Liver (tissue), 8 donors: ENCODE measurements at regions not wholly inside any gene's neighbourhood (a gene's known extent, or its start where the extent isn't known, plus 50 kb on each side); places are given as distances from the start of the nearest gene placed in this dataset.

Source experiments
- DNase-seq: peaks from one replicate; pipeline ENCODE4 v3.0.0-alpha.2; 2017; ENCODE audit warnings: low spot score
- H3K27ac ChIP-seq, 2 donors: one replicate each; pipeline ENCODE4 v1.7.0; 2013; ENCODE audit warnings: inconsistent platforms in 2 of 2, low read length in 2 of 2, control low read depth in 1 of 2, low read depth in 1 of 2, mild to moderate bottlenecking in 1 of 2
- H3K27me3 ChIP-seq, 4 donors: one replicate each; pipeline versions ENCODE4 v1.6.1 to v1.7.0; 2013; ENCODE audit warnings: low read length in 3 of 4, inconsistent platforms in 1 of 4, mild to moderate bottlenecking in 1 of 4, moderate library complexity in 1 of 4; ENCODE audit not compliant: control insufficient read depth in 4 of 4, insufficient read depth in 4 of 4
- H3K36me3 ChIP-seq, 4 donors: one replicate each; pipeline versions ENCODE4 v1.6.1 to v1.7.0; 2013; ENCODE audit warnings: low read length in 3 of 4, mild to moderate bottlenecking in 3 of 4, low read depth in 1 of 4, moderate library complexity in 1 of 4; ENCODE audit not compliant: control insufficient read depth in 4 of 4, insufficient read depth in 3 of 4
- H3K4me1 ChIP-seq, 4 donors: one replicate each; pipeline versions ENCODE4 v1.6.1 to v1.7.0; 2013; ENCODE audit warnings: low read length in 3 of 4, mild to moderate bottlenecking in 3 of 4, moderate library complexity in 1 of 4; ENCODE audit not compliant: control insufficient read depth in 4 of 4, insufficient read depth in 4 of 4
- H3K4me3 ChIP-seq, 3 donors: one replicate each; pipeline versions ENCODE4 v1.6.1 to v1.7.0; 2013; ENCODE audit warnings: low read length in 3 of 3, control low read depth in 1 of 3, low read depth in 1 of 3, mild to moderate bottlenecking in 1 of 3
- H3K9ac ChIP-seq, 2 donors: one replicate each; pipeline ENCODE4 v1.7.0; 2013; ENCODE audit warnings: low read length in 2 of 2, mild to moderate bottlenecking in 2 of 2, moderate library complexity in 2 of 2, control low read depth in 1 of 2, low read depth in 1 of 2
- H3K9me3 ChIP-seq, 4 donors: one replicate each; pipeline versions ENCODE4 v1.6.1 to v1.7.0; 2013; ENCODE audit warnings: low read length in 3 of 4; ENCODE audit not compliant: control insufficient read depth in 4 of 4
- FOXA1 ChIP-seq: IDR thresholded peaks from 2 replicates; pipeline ENCODE4 v1.6.1; 2016; ENCODE audit warnings: antibody characterized with exemption
- FOXA2 ChIP-seq: IDR thresholded peaks from 2 replicates; pipeline ENCODE4 v1.6.1; 2016; ENCODE audit warnings: antibody characterized with exemption
- HNF4G ChIP-seq: IDR thresholded peaks from 2 replicates; pipeline ENCODE4 v1.6.1; 2016; ENCODE audit warnings: antibody characterized with exemption
- JUND ChIP-seq, 2 donors: IDR thresholded peaks; 2 replicates each; pipeline ENCODE4 v1.6.1; 2016; ENCODE audit warnings: antibody characterized with exemption in 2 of 2
- RAD21 ChIP-seq, 2 donors: IDR thresholded peaks; 2 replicates each; pipeline ENCODE4 v1.6.1; 2016; ENCODE audit warnings: antibody characterized with exemption in 2 of 2, mild to moderate bottlenecking in 2 of 2
- RXRA ChIP-seq, 2 donors: IDR thresholded peaks; 2 replicates each; pipeline ENCODE4 v1.6.1; 2017 to 2018; ENCODE audit warnings: antibody characterized with exemption in 2 of 2, mild to moderate bottlenecking in 1 of 2
- SP1 ChIP-seq: IDR thresholded peaks from 2 replicates; pipeline ENCODE4 v1.6.1; 2018; ENCODE audit warnings: antibody characterized with exemption, mild to moderate bottlenecking
- TAF1 ChIP-seq: conservative IDR thresholded peaks from 2 replicates; pipeline ENCODE4 v1.6.1; 2016; ENCODE audit warnings: antibody characterized with exemption, mild to moderate bottlenecking
- YY1 ChIP-seq: IDR thresholded peaks from 2 replicates; pipeline ENCODE4 v1.6.1; 2016; ENCODE audit warnings: antibody characterized with exemption, mild to moderate bottlenecking
- WGBS: extraction: QIAGEN DNeasy Blood & Tissue Kit; methylation state at CpG from one replicate; pipeline ENCODE4 v1.1.7; 2013; 5-methylcytosine and 5-hydroxymethylcytosine counted together
- TF ChIP-seq, protein P1 (sequence below): IDR thresholded peaks from 2 replicates; pipeline ENCODE4 v1.6.1; 2016; ENCODE audit warnings: antibody characterized with exemption
- TF ChIP-seq, protein P2 (sequence below): IDR thresholded peaks from 2 replicates; pipeline ENCODE4 v1.6.1; 2016; ENCODE audit warnings: antibody characterized with exemption
- TF ChIP-seq, protein P3 (sequence below): fragments of 150-350 bp; IDR thresholded peaks from 2 replicates; pipeline ENCODE4 v1.5.1; 2017; ENCODE audit warnings: improper control_type of control experiment, low read depth, low read length; ENCODE audit not compliant: missing input control
- TF ChIP-seq, protein P4 (sequence below): IDR thresholded peaks from 2 replicates; pipeline ENCODE4 v1.6.1; 2016; ENCODE audit warnings: antibody characterized with exemption
- donor health status: healthy.
- donor health status: healthy.
- donor health status: healthy.
- donor health status: healthy.
- donor health status: healthy.

DNA sequence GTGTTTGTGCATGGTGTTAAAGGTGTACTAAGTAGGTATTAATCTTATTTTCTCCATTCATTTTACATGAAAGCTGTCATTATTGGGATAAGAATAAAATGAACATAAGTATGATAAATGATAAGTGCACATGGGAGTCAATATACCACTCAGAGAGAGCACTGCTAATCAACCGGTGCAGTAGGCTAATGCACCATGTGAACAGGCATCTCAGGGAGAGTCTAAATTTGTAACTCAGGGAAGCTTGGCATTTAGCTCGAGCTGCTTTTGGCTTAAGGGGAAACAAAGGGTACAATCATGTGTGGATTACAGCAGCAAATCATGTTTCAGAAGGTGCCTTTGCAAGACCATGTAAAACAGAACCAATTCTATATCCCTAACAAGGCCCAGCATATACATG lies 127.4 kb downstream of the MGST1 start:
- no peak for TF ChIP-seq HNF4G
- Histone ChIP-seq H3K4me1 (no peaks in the 10 kb centered on the region), H3K27ac (no peak overlapping the region), H3K4me3 (no peak overlapping the region), H3K9me3 (no peaks in the 10 kb centered on the region), H3K9ac (no peak overlapping the region), H3K36me3 (no peaks in the 10 kb centered on the region), H3K27me3 (no peaks in the 10 kb centered on the region)
- 75% methylated on average over 2 of the region's 2 CpGs for WGBS
- no peak for DNase-seq

DNA sequence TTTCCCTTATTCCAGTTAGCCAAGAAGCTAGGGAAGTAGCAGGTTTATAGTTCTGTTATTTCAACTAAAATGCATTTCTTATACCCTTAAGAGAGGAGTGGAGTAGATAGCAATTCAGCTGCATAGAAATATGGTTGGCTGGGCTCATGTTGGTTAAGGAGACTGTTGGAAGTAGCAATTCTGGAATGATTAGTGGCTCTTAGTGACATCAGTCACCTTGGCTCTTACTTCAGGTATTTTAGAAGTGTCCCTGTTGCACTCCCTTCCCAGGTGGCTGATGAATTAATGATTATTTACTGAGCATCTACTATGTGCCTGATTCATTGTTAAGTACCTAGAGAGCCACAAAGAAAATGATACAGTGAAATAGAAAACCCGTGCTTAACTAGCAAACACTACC lies 128.1 kb downstream of the MGST1 start:
- no peak for DNase-seq
- H3K4me1 ChIP-seq, result no peaks in the 10 kb centered on the region
- H3K9me3 ChIP-seq, result no peaks in the 10 kb centered on the region
- no peak overlapping the region for H3K4me3 ChIP-seq
- WGBS, result 91% methylated on average over 1 of the region's 1 CpG
- no peak overlapping the region for H3K27ac ChIP-seq
- H3K9ac ChIP-seq, result no peak overlapping the region
- H3K27me3 ChIP-seq, result no peaks in the 10 kb centered on the region
- H3K36me3 ChIP-seq, result no peaks in the 10 kb centered on the region
- TF ChIP-seq, protein P1, sequence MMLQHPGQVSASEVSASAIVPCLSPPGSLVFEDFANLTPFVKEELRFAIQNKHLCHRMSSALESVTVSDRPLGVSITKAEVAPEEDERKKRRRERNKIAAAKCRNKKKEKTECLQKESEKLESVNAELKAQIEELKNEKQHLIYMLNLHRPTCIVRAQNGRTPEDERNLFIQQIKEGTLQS, result no peak
- TF ChIP-seq JUND (IDR thresholded peaks at IDR 0.05) (no peak), YY1 (no peak), RAD21 (IDR thresholded peaks at IDR 0.05) (no peak), SP1 (no peak), RXRA (IDR thresholded peaks at IDR 0.05) (no peak), FOXA1 (no peak)

DNA sequence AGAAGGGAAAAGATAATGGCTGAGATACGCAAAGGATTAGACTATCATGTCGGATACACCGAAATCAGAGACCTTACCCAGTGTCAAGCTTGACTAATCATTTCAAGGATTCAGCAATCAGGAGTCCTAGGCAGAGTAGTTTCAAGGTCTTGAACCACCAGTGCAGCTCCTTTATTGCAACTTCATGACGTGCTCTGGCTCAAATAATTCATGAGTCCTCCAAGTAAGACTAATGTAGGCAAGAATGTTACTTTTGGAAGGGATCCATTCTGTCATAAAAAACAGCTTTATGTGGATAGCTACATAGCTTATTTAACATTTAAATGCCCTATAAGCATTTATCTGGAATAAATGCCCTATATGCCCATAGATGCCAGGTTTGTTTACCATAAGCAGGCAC lies 123.2 kb downstream of the LMO3 start:
- no peaks in the 10 kb centered on the region for H3K27me3 ChIP-seq
- TF ChIP-seq, protein P2, sequence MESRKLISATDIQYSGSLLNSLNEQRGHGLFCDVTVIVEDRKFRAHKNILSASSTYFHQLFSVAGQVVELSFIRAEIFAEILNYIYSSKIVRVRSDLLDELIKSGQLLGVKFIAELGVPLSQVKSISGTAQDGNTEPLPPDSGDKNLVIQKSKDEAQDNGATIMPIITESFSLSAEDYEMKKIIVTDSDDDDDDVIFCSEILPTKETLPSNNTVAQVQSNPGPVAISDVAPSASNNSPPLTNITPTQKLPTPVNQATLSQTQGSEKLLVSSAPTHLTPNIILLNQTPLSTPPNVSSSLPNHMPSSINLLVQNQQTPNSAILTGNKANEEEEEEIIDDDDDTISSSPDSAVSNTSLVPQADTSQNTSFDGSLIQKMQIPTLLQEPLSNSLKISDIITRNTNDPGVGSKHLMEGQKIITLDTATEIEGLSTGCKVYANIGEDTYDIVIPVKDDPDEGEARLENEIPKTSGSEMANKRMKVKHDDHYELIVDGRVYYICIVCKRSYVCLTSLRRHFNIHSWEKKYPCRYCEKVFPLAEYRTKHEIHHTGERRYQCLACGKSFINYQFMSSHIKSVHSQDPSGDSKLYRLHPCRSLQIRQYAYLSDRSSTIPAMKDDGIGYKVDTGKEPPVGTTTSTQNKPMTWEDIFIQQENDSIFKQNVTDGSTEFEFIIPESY, result no peak
- TF ChIP-seq HNF4G (no peak), FOXA2 (no peak), YY1 (no peak), JUND (IDR thresholded peaks at IDR 0.05) (no peak), RAD21 (IDR thresholded peaks at IDR 0.05) (no peak), TAF1 (no peak)
- TF ChIP-seq, protein P3, sequence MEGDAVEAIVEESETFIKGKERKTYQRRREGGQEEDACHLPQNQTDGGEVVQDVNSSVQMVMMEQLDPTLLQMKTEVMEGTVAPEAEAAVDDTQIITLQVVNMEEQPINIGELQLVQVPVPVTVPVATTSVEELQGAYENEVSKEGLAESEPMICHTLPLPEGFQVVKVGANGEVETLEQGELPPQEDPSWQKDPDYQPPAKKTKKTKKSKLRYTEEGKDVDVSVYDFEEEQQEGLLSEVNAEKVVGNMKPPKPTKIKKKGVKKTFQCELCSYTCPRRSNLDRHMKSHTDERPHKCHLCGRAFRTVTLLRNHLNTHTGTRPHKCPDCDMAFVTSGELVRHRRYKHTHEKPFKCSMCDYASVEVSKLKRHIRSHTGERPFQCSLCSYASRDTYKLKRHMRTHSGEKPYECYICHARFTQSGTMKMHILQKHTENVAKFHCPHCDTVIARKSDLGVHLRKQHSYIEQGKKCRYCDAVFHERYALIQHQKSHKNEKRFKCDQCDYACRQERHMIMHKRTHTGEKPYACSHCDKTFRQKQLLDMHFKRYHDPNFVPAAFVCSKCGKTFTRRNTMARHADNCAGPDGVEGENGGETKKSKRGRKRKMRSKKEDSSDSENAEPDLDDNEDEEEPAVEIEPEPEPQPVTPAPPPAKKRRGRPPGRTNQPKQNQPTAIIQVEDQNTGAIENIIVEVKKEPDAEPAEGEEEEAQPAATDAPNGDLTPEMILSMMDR, result no peak
- TF ChIP-seq, protein P4, sequence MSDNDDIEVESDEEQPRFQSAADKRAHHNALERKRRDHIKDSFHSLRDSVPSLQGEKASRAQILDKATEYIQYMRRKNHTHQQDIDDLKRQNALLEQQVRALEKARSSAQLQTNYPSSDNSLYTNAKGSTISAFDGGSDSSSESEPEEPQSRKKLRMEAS, result no peak
- no peak overlapping the region for H3K27ac ChIP-seq
- no peak overlapping the region for H3K4me3 ChIP-seq
- no peaks in the 10 kb centered on the region for H3K36me3 ChIP-seq
- DNase-seq, result no peak
- H3K4me1 ChIP-seq, result no peaks in the 10 kb centered on the region
- WGBS, result 97% methylated on average over 4 of the region's 4 CpGs
- peaks cover 0 to 6% (median 3%) of the 10 kb centered on the region in 4 donors for H3K9me3 ChIP-seq
- no peak overlapping the region for H3K9ac ChIP-seq
